Adrenal gland (tissue), 9 donors: ENCODE measurements at regions not wholly inside any gene's neighbourhood (a gene's known extent, or its start where the extent isn't known, plus 50 kb on each side); places are given as distances from the start of the nearest gene placed in this dataset.
"Not testable (repeated sequence)": the region's sequence is repeated elsewhere in the genome, so short reads cannot be mapped to it uniquely, and the experiment has no call there.

Experiments used
- DNase-seq, 7 donors: peaks; one replicate each; pipeline ENCODE4 v3.0.0-alpha.2; 2019 to 2020
- H3K27ac ChIP-seq, 5 donors: fragments of 200-600 bp; sonication (generic) in 4 of 5; 1 replicate in 3 of 5; 2 replicates in 2 of 5; pipeline versions ENCODE4 v1.5.1 to v1.8.0; 2016 to 2020; ENCODE audit warnings: mild to moderate bottlenecking in 1 of 5
- H3K27me3 ChIP-seq: fragments of 200-600 bp; 2 replicates; pipeline ENCODE4 v1.8.0; 2021
- H3K36me3 ChIP-seq, 2 donors: fragments of 200-600 bp; replicated peaks in 1 of 2; 1 replicate in 1 of 2; 2 replicates in 1 of 2; pipeline versions ENCODE4 v1.5.1 to v1.8.0; 2018 to 2022
- H3K4me1 ChIP-seq, 2 donors: fragments of 200-600 bp; replicated peaks in 1 of 2; 1 replicate in 1 of 2; 2 replicates in 1 of 2; pipeline versions ENCODE4 v1.5.1 to v1.8.0; 2018 to 2021
- H3K4me3 ChIP-seq, 4 donors: fragments of 200-600 bp; sonication (generic) in 3 of 4; one replicate each; pipeline ENCODE4 v1.5.1; 2016 to 2018
- H3K9me3 ChIP-seq, 3 donors: fragments of 200-600 bp; sonication (generic) in 1 of 3; replicated peaks in 1 of 3; 1 replicate in 2 of 3; 2 replicates in 1 of 3; pipeline versions ENCODE4 v1.5.1 to v1.8.0; 2016 to 2021
- CTCF ChIP-seq, 6 experiments: fragments of 450-650 bp in 4 of 6; fragments of 200-600 bp in 2 of 6; sonication (generic) in 1 of 6; IDR thresholded peaks; 1 replicate in 5 of 6; 2 replicates in 1 of 6; pipeline versions ENCODE4 v1.5.1 to v1.8.0; 2016 to 2021; ENCODE audit warnings: antibody characterized with exemption in 6 of 6, mild to moderate bottlenecking in 2 of 6, moderate library complexity in 1 of 6
- POLR2A ChIP-seq, 2 donors: fragments of 450-650 bp; IDR thresholded peaks; one replicate each; pipeline ENCODE4 v1.6.1; 2017; ENCODE audit warnings: antibody characterized with exemption in 2 of 2, mild to moderate bottlenecking in 2 of 2, moderate library complexity in 1 of 2
- WGBS, 4 donors: extraction: QIAGEN DNeasy Blood & Tissue Kit in 2 of 4; methylation state at CpG; one replicate each; pipeline versions ENCODE4 v1.1.5 to v1.1.7; 2013 to 2017; 5-methylcytosine and 5-hydroxymethylcytosine counted together
- intact Hi-C, 2 donors: fragments of 100-400 bp; cut with DNase I; formaldehyde crosslinking; loops; one replicate each; pipeline versions ENCODE4 v1.14.1 to v1.15.0; 2022 to 2023
- donor health status: healthy with polysubstance abuse.
- donor health status: Bipolar disorder and iron deficiency.
- donor health status: DM: yes; HTN: yes; CAD: no.
- donor health status: DM: no; HTN: no; CAD: no.
- donor health status: DM: no; HTN: no; CAD: no.

GRCh38 chr10:35822316-35822715 lies 180.2 kb upstream of the FZD8 start:
- intact Hi-C loops = no loop called here

GRCh38 chr10:35821339-35821911 lies 179.3 kb upstream of the FZD8 start:
- intact Hi-C loops = no loop called here
- H3K27me3 ChIP-seq = no peaks in the 10 kb centered on the region
- no peak for TF ChIP-seq CTCF (IDR thresholded peaks at IDR 0.05)
- no peak for TF ChIP-seq POLR2A (IDR thresholded peaks at IDR 0.05)
- WGBS, 4 donors = 54 to 69% (median 58%) methylated on average over 4 of the region's 4 CpGs
- no peak overlapping the region for H3K4me3 ChIP-seq
- H3K36me3 ChIP-seq = no peaks in the 10 kb centered on the region
- H3K4me1 ChIP-seq = no peaks in the 10 kb centered on the region
- no peaks in the 10 kb centered on the region for H3K9me3 ChIP-seq
- DNase-seq = no peak
- H3K27ac ChIP-seq = no peak overlapping the region

More at GRCh38 chr10:35822316-35822715, 180.2 kb upstream of the FZD8 start:
- TF ChIP-seq CTCF (IDR thresholded peaks at IDR 0.05) (peak in 2 of 6 experiments; percentile 4 to 20), POLR2A (IDR thresholded peaks at IDR 0.05) (no peak)
- Histone ChIP-seq H3K27me3 (no peaks in the 10 kb centered on the region), H3K27ac (no peak overlapping the region), H3K4me1 (no peaks in the 10 kb centered on the region), H3K9me3 (no peaks in the 10 kb centered on the region), H3K4me3 (no peak overlapping the region), H3K36me3 (no peaks in the 10 kb centered on the region)
- DNase-seq = peak in 6 of 7 donors; percentile 10 to 55 (median 34)
- WGBS, 4 donors = 34 to 63% (median 42%) methylated on average over 4 to 9 of the region's 9 CpGs

GRCh38 chr10:35819736-35820135 lies 177.6 kb upstream of the FZD8 start:
- TF ChIP-seq CTCF (IDR thresholded peaks at IDR 0.05) (no peak), POLR2A (IDR thresholded peaks at IDR 0.05) (no peak)
- no peak for DNase-seq

GRCh38 chr10:35819011-35819410 lies 176.9 kb upstream of the FZD8 start:
- Histone ChIP-seq H3K4me3 (no peak overlapping the region), H3K36me3 (no peaks in the 10 kb centered on the region), H3K9me3 (no peaks in the 10 kb centered on the region), H3K4me1 (no peaks in the 10 kb centered on the region), H3K27ac (no peak overlapping the region), H3K27me3 (no peaks in the 10 kb centered on the region)
- no peak for DNase-seq
- WGBS, 4 donors = 76 to 91% (median 85%) methylated on average over 3 of the region's 3 CpGs
- intact Hi-C loops = no loop called here
- TF ChIP-seq CTCF (IDR thresholded peaks at IDR 0.05) (no peak), POLR2A (IDR thresholded peaks at IDR 0.05) (no peak)

More at GRCh38 chr10:35819736-35820135, 177.6 kb upstream of the FZD8 start:
- Histone ChIP-seq H3K4me3 (no peak overlapping the region), H3K9me3 (no peaks in the 10 kb centered on the region), H3K4me1 (no peaks in the 10 kb centered on the region), H3K27ac (no peak overlapping the region), H3K36me3 (no peaks in the 10 kb centered on the region), H3K27me3 (no peaks in the 10 kb centered on the region)
- 75 to 84% (median 82%) methylated on average over 5 of the region's 5 CpGs for WGBS, 4 donors
- intact Hi-C loops = no loop called here

- H3K27ac ChIP-seq, H3K4me1 ChIP-seq, H3K27me3 ChIP-seq, intact Hi-C loops, DNase-seq, H3K9me3 ChIP-seq, H3K36me3 ChIP-seq, H3K4me3 ChIP-seq: not testable (repeated sequence)
- WGBS, 4 donors = 75 to 91% (median 82%) methylated on average over 3 to 4 of the region's 5 CpGs
These were observed 175.0 kb upstream of the FZD8 start for GRCh38 chr10:35817109-35817508.
